IMR-90 (cell line): ENCODE measurements at regions not wholly inside any gene's neighbourhood (a gene's known extent, or its start where the extent isn't known, plus 50 kb on each side); places are given as distances from the start of the nearest gene placed in this dataset.

Source experiments
- ATAC-seq: fragments of 200-7000 bp; cut with Tn5 transposase; 2 replicates; pipeline ENCODE4 v1.9.1; 2020; ENCODE audit warnings: low read depth, mild to moderate bottlenecking, moderate library complexity
- BruUV-seq: library from RNA; stranded (reverse); fragments of 400-500 nt; replicated peaks from 2 replicates; lab custom pipeline; 2021; lab: Mats Ljungman, UMichigan
- CTCF ChIA-PET: fragments of 300-600 bp; formaldehyde crosslinking; extraction: SDS; loops from one replicate; lab custom pipeline; 2021; ENCODE audit warnings: antibody characterized with exemption; lab: Yijun Ruan, JAX
- POLR2A ChIA-PET: fragments of 300-600 bp; sonication (Branson Sonifier 250); formaldehyde crosslinking; loops from one replicate; lab custom pipeline; 2022; ENCODE audit warnings: antibody characterized with exemption; ENCODE audit not compliant: unreplicated experiment; lab: Charles Lee
- DNase-seq: peaks from one replicate; pipeline ENCODE4 v3.0.0; 2013
- H2AFZ ChIP-seq: replicated peaks from 2 replicates; pipeline ENCODE3; 2013; ENCODE audit warnings: low read length, mild to moderate bottlenecking; ENCODE audit not compliant: poor library complexity
- H2AK5ac ChIP-seq: 2 replicates; pipeline ENCODE4 v1.6.1; 2013; ENCODE audit warnings: low read depth, low read length, inconsistent platforms
- H2AK9ac ChIP-seq: replicated peaks from 2 replicates; pipeline ENCODE3; 2013; ENCODE audit warnings: mild to moderate bottlenecking, low read depth, low read length, moderate library complexity; ENCODE audit not compliant: poor library complexity
- H2BK120ac ChIP-seq: 2 replicates; pipeline ENCODE4 v1.6.1; 2013; ENCODE audit warnings: low read depth, low read length, inconsistent platforms
- H2BK15ac ChIP-seq: 3 replicates; pipeline ENCODE4 v1.6.1; 2013; ENCODE audit warnings: low read depth, low read length, inconsistent platforms
- H2BK20ac ChIP-seq: 2 replicates; pipeline ENCODE4 v1.6.1; 2013; ENCODE audit warnings: low read depth, mild to moderate bottlenecking, inconsistent platforms, low read length, moderate library complexity
- H2BK5ac ChIP-seq: 2 replicates; pipeline ENCODE4 v1.6.1; 2013; ENCODE audit warnings: mild to moderate bottlenecking, low read depth, low read length, inconsistent platforms; ENCODE audit not compliant: poor library complexity, severe bottlenecking
- H3K14ac ChIP-seq: replicated peaks from 2 replicates; pipeline ENCODE4 v1.6.1; 2013; ENCODE audit warnings: low read depth, low read length, inconsistent platforms
- H3K18ac ChIP-seq: 2 replicates; pipeline ENCODE4 v1.6.1; 2013; ENCODE audit warnings: low read depth, low read length, control low read depth
- H3K23ac ChIP-seq: 2 replicates; pipeline ENCODE4 v1.6.1; 2013; ENCODE audit warnings: low read depth, low read length, inconsistent platforms
- H3K27ac ChIP-seq: 2 replicates; pipeline ENCODE4 v1.5.1; 2013; ENCODE audit warnings: mild to moderate bottlenecking, control low read depth, low read length; ENCODE audit not compliant: insufficient read depth
- H3K27me3 ChIP-seq: 2 replicates; pipeline ENCODE4 v1.6.1; 2013; ENCODE audit warnings: low read length; ENCODE audit not compliant: control insufficient read depth, insufficient read depth
- H3K36me3 ChIP-seq: 2 replicates; pipeline ENCODE4 v1.6.1; 2013; ENCODE audit warnings: low read length, mixed read lengths; ENCODE audit not compliant: control insufficient read depth, insufficient read depth
- H3K4ac ChIP-seq: 2 replicates; pipeline ENCODE4 v1.6.1; 2013; ENCODE audit warnings: low read depth, low read length, inconsistent platforms
- H3K4me1 ChIP-seq: 2 replicates; pipeline ENCODE4 v1.6.1; 2013; ENCODE audit warnings: low read length, mixed read lengths; ENCODE audit not compliant: control insufficient read depth, insufficient read depth
- H3K4me2 ChIP-seq: 2 replicates; pipeline ENCODE4 v1.6.1; 2013; ENCODE audit warnings: low read depth, mild to moderate bottlenecking, control low read depth, low read length, moderate library complexity
- H3K4me3 ChIP-seq: 2 replicates; pipeline ENCODE4 v1.5.1; 2013; ENCODE audit warnings: low read depth, mild to moderate bottlenecking, control low read depth, low read length, moderate library complexity; ENCODE audit not compliant: insufficient read depth
- H3K56ac ChIP-seq: 2 replicates; pipeline ENCODE4 v1.6.1; 2013; ENCODE audit warnings: low read length, inconsistent platforms; ENCODE audit not compliant: insufficient read depth; ENCODE audit errors: extremely low read depth
- H3K79me1 ChIP-seq, 2 experiments: 2 replicates each; pipeline ENCODE4 v1.6.1; 2013; ENCODE audit warnings: low read length in 2 of 2, inconsistent platforms in 1 of 2, low read depth in 1 of 2
- H3K9ac ChIP-seq: 2 replicates; pipeline ENCODE4 v1.6.1; 2013; ENCODE audit warnings: low read depth, low read length, control low read depth
- H3K9me1 ChIP-seq: 2 replicates; pipeline ENCODE4 v1.6.1; 2013; ENCODE audit warnings: low read length, inconsistent platforms; ENCODE audit not compliant: insufficient read depth
- H3K9me3 ChIP-seq: 2 replicates; pipeline ENCODE4 v1.6.1; 2013; ENCODE audit warnings: low read length; ENCODE audit not compliant: control insufficient read depth, insufficient read depth
- H4K20me1 ChIP-seq: 2 replicates; pipeline ENCODE4 v1.6.1; 2013; ENCODE audit warnings: low read length, inconsistent platforms; ENCODE audit not compliant: insufficient read depth
- H4K5ac ChIP-seq: 2 replicates; pipeline ENCODE4 v1.6.1; 2013; ENCODE audit warnings: mild to moderate bottlenecking, low read depth, low read length, control low read depth
- H4K8ac ChIP-seq, 2 experiments: 2 replicates each; pipeline ENCODE4 v1.6.1; 2013; ENCODE audit warnings: low read depth in 2 of 2, low read length in 2 of 2, control low read depth in 1 of 2, inconsistent platforms in 1 of 2
- H4K91ac ChIP-seq: 2 replicates; pipeline ENCODE4 v1.6.1; 2013; ENCODE audit warnings: low read depth, low read length, inconsistent platforms; ENCODE audit not compliant: insufficient read depth
- BHLHE40 ChIP-seq: fragments of 150-350 bp; IDR thresholded peaks from 2 replicates; pipeline ENCODE4 v1.6.1; 2016; ENCODE audit warnings: mild to moderate bottlenecking, low read depth, low read length
- CEBPB ChIP-seq: IDR thresholded peaks from 2 replicates; pipeline ENCODE4 v1.6.1; 2012; ENCODE audit warnings: low read depth, low read length, improper control_type of control experiment
- CHD1 ChIP-seq: IDR thresholded peaks from 2 replicates; pipeline ENCODE4 v1.6.1; 2012; ENCODE audit warnings: low read depth, low read length, improper control_type of control experiment
- FOS ChIP-seq: fragments of 150-350 bp; IDR thresholded peaks from 2 replicates; pipeline ENCODE4 v1.6.1; 2016; ENCODE audit warnings: low read depth, low read length
- MAFK ChIP-seq: IDR thresholded peaks from 2 replicates; pipeline ENCODE4 v1.6.1; 2012; ENCODE audit warnings: low read depth, low read length, improper control_type of control experiment
- MAZ ChIP-seq: IDR thresholded peaks from 2 replicates; pipeline ENCODE4 v1.6.1; 2012; ENCODE audit warnings: low read depth, mild to moderate bottlenecking, low read length, improper control_type of control experiment, moderate library complexity, borderline replicate concordance
- MXI1 ChIP-seq: IDR thresholded peaks from 2 replicates; pipeline ENCODE4 v1.6.1; 2012; ENCODE audit warnings: low read depth, mild to moderate bottlenecking, low read length, moderate library complexity, borderline replicate concordance
- NFE2L2 ChIP-seq: fragments of 150-350 bp; IDR thresholded peaks from 2 replicates; pipeline ENCODE4 v1.6.1; 2016; ENCODE audit warnings: low read depth, mild to moderate bottlenecking, low read length
- RAD21 ChIP-seq: IDR thresholded peaks from 2 replicates; pipeline ENCODE4 v1.6.1; 2012; ENCODE audit warnings: low read length, improper control_type of control experiment
- RCOR1 ChIP-seq: IDR thresholded peaks from 2 replicates; pipeline ENCODE4 v1.6.1; 2012; ENCODE audit warnings: mild to moderate bottlenecking, low read length, improper control_type of control experiment; ENCODE audit not compliant: insufficient replicate concordance
- RFX5 ChIP-seq: IDR thresholded peaks from 2 replicates; pipeline ENCODE4 v1.8.0; 2012; ENCODE audit warnings: low read depth, mild to moderate bottlenecking, low read length, moderate library complexity
- WGBS, 2 experiments: methylation state at CpG; one replicate each; pipeline versions ENCODE4 v1.1.5 to v1.1.7; 2013; ENCODE audit warnings: missing lambda C conversion rate in 2 of 2; ENCODE audit not compliant: insufficient read length in 1 of 2; ENCODE audit errors: extremely low coverage in 2 of 2; 5-methylcytosine and 5-hydroxymethylcytosine counted together
- dilution Hi-C: fragments of 300-500 bp; cut with HindIII; formaldehyde crosslinking; loops from one replicate; pipeline ENCODE4 v1.14.3; 2018; ENCODE audit warnings: low sequenced_read_pairs; ENCODE audit not compliant: unreplicated experiment
- in situ Hi-C: fragments of 300-500 bp; cut with MboI; formaldehyde crosslinking; loops from 3 replicates; pipeline ENCODE4 v1.14.3; 2019; ENCODE audit warnings: low sequenced_read_pairs, inconsistent platforms, mixed read lengths
- intact Hi-C: fragments of 100-400 bp; cut with micrococcal nuclease; formaldehyde crosslinking; loops from 2 replicates; pipeline ENCODE4 v1.10.0; 2022
- TF ChIP-seq, protein P1 (sequence below): conservative IDR thresholded peaks from 2 replicates; pipeline ENCODE4 v1.5.1; 2012; ENCODE audit warnings: mild to moderate bottlenecking, low read depth, low read length, improper control_type of control experiment
- TF ChIP-seq, protein P2 (sequence below): fragments of 150-350 bp; IDR thresholded peaks from 2 replicates; pipeline ENCODE4 v1.6.1; 2017; ENCODE audit warnings: mild to moderate bottlenecking, antibody characterized with exemption, low read length, low read depth
- TF ChIP-seq, protein P3 (sequence below): fragments of 150-350 bp; IDR thresholded peaks from 2 replicates; pipeline ENCODE4 v1.6.1; 2016; ENCODE audit warnings: low read depth, mild to moderate bottlenecking, low read length, moderate library complexity, borderline replicate concordance

DNA sequence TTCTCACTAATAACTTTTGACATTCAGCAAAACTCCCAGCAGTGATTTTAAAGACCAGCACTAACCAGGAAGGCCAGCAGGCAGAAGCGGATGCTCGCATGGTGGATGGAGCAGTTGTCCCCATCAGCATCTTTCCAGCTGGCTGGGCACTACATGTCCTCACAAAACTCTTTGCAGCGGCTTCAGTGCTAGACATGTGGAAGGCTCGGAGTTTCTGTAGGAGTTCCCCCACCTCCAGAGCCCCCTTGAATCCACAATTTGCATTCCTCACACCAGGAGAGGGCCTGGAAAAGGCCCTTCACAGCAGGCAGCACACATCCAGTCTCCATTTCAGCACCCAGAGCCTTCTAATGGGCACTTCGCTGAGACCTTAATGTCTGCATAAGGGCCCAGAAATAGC lies 85.6 kb downstream of the APTX start:
- Histone ChIP-seq H2AFZ (no peak overlapping the region), H2AK5ac (no peak overlapping the region), H2BK5ac (no peak overlapping the region), H3K18ac (no peak overlapping the region), H4K8ac (no peak overlapping the region), H3K9ac (no peak overlapping the region), H3K4me1 (no peaks in the 10 kb centered on the region), H3K36me3 (no peaks in the 10 kb centered on the region), H3K56ac (no peak overlapping the region), H3K9me1 (no peaks in the 10 kb centered on the region), H3K4ac (no peak overlapping the region), H2BK20ac (no peak overlapping the region), H2AK9ac (no peak overlapping the region), H3K4me3 (no peak overlapping the region), H2BK15ac (no peak overlapping the region), H2BK120ac (no peak overlapping the region), H4K20me1 (no peaks in the 10 kb centered on the region), H3K23ac (no peak overlapping the region), H3K79me1 (no peaks in the 10 kb centered on the region), H3K27ac (no peak overlapping the region), H3K4me2 (no peak overlapping the region), H3K27me3 (peaks cover 6% of the 10 kb centered on the region), H4K5ac (no peak overlapping the region), H3K9me3 (no peaks in the 10 kb centered on the region), H3K14ac (no peak overlapping the region), H4K91ac (no peak overlapping the region)
- WGBS, 2 experiments: 40% methylated on average over 1 of the region's 5 CpGs; no CpG with 5 or more reads in 1 of the 2 experiments
- BruUV-seq: no TSS peak
- in situ Hi-C loops (no loop called here), dilution Hi-C loops (no loop called here), intact Hi-C loops (no loop called here)
- ChIA-PET CTCF (no interaction called here), POLR2A (no interaction called here)
- TF ChIP-seq, protein P1, sequence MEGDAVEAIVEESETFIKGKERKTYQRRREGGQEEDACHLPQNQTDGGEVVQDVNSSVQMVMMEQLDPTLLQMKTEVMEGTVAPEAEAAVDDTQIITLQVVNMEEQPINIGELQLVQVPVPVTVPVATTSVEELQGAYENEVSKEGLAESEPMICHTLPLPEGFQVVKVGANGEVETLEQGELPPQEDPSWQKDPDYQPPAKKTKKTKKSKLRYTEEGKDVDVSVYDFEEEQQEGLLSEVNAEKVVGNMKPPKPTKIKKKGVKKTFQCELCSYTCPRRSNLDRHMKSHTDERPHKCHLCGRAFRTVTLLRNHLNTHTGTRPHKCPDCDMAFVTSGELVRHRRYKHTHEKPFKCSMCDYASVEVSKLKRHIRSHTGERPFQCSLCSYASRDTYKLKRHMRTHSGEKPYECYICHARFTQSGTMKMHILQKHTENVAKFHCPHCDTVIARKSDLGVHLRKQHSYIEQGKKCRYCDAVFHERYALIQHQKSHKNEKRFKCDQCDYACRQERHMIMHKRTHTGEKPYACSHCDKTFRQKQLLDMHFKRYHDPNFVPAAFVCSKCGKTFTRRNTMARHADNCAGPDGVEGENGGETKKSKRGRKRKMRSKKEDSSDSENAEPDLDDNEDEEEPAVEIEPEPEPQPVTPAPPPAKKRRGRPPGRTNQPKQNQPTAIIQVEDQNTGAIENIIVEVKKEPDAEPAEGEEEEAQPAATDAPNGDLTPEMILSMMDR: no peak
- TF ChIP-seq NFE2L2 (no peak), CEBPB (no peak), RFX5 (no peak), MXI1 (no peak), CHD1 (no peak), MAZ (no peak), RCOR1 (no peak), FOS (no peak), MAFK (no peak), BHLHE40 (no peak), RAD21 (no peak)
- TF ChIP-seq, protein P2, sequence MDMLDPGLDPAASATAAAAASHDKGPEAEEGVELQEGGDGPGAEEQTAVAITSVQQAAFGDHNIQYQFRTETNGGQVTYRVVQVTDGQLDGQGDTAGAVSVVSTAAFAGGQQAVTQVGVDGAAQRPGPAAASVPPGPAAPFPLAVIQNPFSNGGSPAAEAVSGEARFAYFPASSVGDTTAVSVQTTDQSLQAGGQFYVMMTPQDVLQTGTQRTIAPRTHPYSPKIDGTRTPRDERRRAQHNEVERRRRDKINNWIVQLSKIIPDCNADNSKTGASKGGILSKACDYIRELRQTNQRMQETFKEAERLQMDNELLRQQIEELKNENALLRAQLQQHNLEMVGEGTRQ: no peak
- TF ChIP-seq, protein P3, sequence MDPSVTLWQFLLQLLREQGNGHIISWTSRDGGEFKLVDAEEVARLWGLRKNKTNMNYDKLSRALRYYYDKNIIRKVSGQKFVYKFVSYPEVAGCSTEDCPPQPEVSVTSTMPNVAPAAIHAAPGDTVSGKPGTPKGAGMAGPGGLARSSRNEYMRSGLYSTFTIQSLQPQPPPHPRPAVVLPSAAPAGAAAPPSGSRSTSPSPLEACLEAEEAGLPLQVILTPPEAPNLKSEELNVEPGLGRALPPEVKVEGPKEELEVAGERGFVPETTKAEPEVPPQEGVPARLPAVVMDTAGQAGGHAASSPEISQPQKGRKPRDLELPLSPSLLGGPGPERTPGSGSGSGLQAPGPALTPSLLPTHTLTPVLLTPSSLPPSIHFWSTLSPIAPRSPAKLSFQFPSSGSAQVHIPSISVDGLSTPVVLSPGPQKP: no peak
- ATAC-seq (no peak), DNase-seq (no peak)
